ENCODE measurements at regions not wholly inside any gene's neighbourhood (a gene's known extent, or its start where the extent isn't known, plus 50 kb on each side); places are given as distances from the start of the nearest gene placed in this dataset.

- TF ChIP-seq ZNF132 (tag by site-specific recombination; IDR thresholded peaks at IDR 0.05; ENCODE audit: borderline replicate concordance) (no peak), TCF7L2 (IDR thresholded peaks at IDR 0.05; ENCODE audit: borderline replicate concordance, low read depth, low read length) (no peak), ZBTB17 (tag by site-specific recombination; IDR thresholded peaks at IDR 0.05) (no peak), ATF2 (tag by site-specific recombination; IDR thresholded peaks at IDR 0.05; ENCODE audit: low read depth) (no peak)
These were observed 64.1 kb upstream of the UBQLN2 start for GRCh38 chrX:56499372-56499771.

All from HEK293 (cell line).